Liver (tissue), 3 donors: ENCODE measurements at regions not wholly inside any gene's neighbourhood (a gene's known extent, or its start where the extent isn't known, plus 50 kb on each side); places are given as distances from the start of the nearest gene placed in this dataset.

Experiments used
- ATF3 ChIP-seq: IDR thresholded peaks from 2 replicates; pipeline ENCODE4 v1.6.1; 2016; ENCODE audit warnings: antibody characterized with exemption
- CTCF ChIP-seq: fragments of 150-350 bp; IDR thresholded peaks from 2 replicates; pipeline ENCODE4 v1.5.1; 2017; ENCODE audit warnings: improper control_type of control experiment, low read depth, low read length; ENCODE audit not compliant: missing input control
- EGR1 ChIP-seq, 2 donors: IDR thresholded peaks; 2 replicates each; pipeline ENCODE4 v1.6.1; 2016 to 2018; ENCODE audit warnings: antibody characterized with exemption in 2 of 2, low read depth in 2 of 2
- FOXA1 ChIP-seq: IDR thresholded peaks from 2 replicates; pipeline ENCODE4 v1.6.1; 2016; ENCODE audit warnings: antibody characterized with exemption
- GABPA ChIP-seq, 2 donors: IDR thresholded peaks in 1 of 2; conservative IDR thresholded peaks in 1 of 2; 2 replicates each; pipeline ENCODE4 v1.6.1; 2016; ENCODE audit warnings: antibody characterized with exemption in 2 of 2, mild to moderate bottlenecking in 1 of 2, moderate library complexity in 1 of 2
- HNF4G ChIP-seq: IDR thresholded peaks from 2 replicates; pipeline ENCODE4 v1.6.1; 2016; ENCODE audit warnings: antibody characterized with exemption
- MAX ChIP-seq: IDR thresholded peaks from 2 replicates; pipeline ENCODE4 v1.6.1; 2016; ENCODE audit warnings: antibody characterized with exemption
- RAD21 ChIP-seq, 2 donors: IDR thresholded peaks; 2 replicates each; pipeline ENCODE4 v1.6.1; 2016; ENCODE audit warnings: antibody characterized with exemption in 2 of 2, mild to moderate bottlenecking in 2 of 2
- REST ChIP-seq: IDR thresholded peaks from 2 replicates; pipeline ENCODE4 v1.6.1; 2016; ENCODE audit warnings: antibody characterized with exemption, mild to moderate bottlenecking
- RXRA ChIP-seq, 2 donors: IDR thresholded peaks; 2 replicates each; pipeline ENCODE4 v1.6.1; 2017 to 2018; ENCODE audit warnings: antibody characterized with exemption in 2 of 2, mild to moderate bottlenecking in 1 of 2
- TAF1 ChIP-seq: conservative IDR thresholded peaks from 2 replicates; pipeline ENCODE4 v1.6.1; 2016; ENCODE audit warnings: antibody characterized with exemption, mild to moderate bottlenecking
- YY1 ChIP-seq: IDR thresholded peaks from 2 replicates; pipeline ENCODE4 v1.6.1; 2016; ENCODE audit warnings: antibody characterized with exemption, mild to moderate bottlenecking
- ZBTB33 ChIP-seq: IDR thresholded peaks from 2 replicates; pipeline ENCODE4 v1.6.1; 2016; ENCODE audit warnings: antibody characterized with exemption
- donor health status: healthy.
- donor health status: healthy.

- TF ChIP-seq MAX (no peak), TAF1 (no peak), CTCF (no peak), REST (no peak), YY1 (no peak), ATF3 (no peak), ZBTB33 (no peak), EGR1 (IDR thresholded peaks at IDR 0.05; ENCODE audit: low read depth in 2 of 2) (no peak), FOXA1 (no peak), GABPA (IDR thresholded peaks at IDR 0.05 in 1 of 2, conservative IDR thresholded peaks at IDR 0.05 in 1 of 2) (no peak), RXRA (IDR thresholded peaks at IDR 0.05) (no peak), RAD21 (IDR thresholded peaks at IDR 0.05) (no peak), HNF4G (no peak)
Observed at GRCh38 chr16:73711406-73712080, 585.1 kb upstream of the PSMD7 start.
